ENCODE measurements at regions not wholly inside any gene's neighbourhood (a gene's known extent, or its start where the extent isn't known, plus 50 kb on each side); places are given as distances from the start of the nearest gene placed in this dataset.

DNA sequence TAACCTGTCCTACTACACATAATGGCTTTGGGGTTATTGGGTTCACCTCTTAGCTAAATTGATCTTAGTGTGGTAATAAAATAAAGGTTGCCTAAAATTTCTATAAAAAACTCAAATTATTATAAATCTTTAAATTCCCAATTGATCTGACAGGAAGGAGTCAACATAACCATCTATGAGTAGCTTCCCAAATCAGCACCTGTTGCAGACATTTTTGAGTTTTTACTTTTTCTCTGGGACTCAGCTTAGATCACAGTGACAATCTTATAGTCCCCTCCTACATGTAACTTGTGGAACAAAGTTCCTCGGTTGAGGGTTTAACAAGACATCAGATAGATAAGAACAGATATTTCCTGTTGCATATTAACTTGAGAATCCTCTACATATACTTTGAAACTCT lies 601.0 kb downstream of the TUSC7 start:
- TF ChIP-seq, protein P1, sequence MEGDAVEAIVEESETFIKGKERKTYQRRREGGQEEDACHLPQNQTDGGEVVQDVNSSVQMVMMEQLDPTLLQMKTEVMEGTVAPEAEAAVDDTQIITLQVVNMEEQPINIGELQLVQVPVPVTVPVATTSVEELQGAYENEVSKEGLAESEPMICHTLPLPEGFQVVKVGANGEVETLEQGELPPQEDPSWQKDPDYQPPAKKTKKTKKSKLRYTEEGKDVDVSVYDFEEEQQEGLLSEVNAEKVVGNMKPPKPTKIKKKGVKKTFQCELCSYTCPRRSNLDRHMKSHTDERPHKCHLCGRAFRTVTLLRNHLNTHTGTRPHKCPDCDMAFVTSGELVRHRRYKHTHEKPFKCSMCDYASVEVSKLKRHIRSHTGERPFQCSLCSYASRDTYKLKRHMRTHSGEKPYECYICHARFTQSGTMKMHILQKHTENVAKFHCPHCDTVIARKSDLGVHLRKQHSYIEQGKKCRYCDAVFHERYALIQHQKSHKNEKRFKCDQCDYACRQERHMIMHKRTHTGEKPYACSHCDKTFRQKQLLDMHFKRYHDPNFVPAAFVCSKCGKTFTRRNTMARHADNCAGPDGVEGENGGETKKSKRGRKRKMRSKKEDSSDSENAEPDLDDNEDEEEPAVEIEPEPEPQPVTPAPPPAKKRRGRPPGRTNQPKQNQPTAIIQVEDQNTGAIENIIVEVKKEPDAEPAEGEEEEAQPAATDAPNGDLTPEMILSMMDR (IDR thresholded peaks at IDR 0.05 in 4 of 5, conservative IDR thresholded peaks at IDR 0.05 in 1 of 5): no peak
- no peak for TF ChIP-seq POLR2A (IDR thresholded peaks at IDR 0.05)
- H3K9me3 ChIP-seq: no peaks in the 10 kb centered on the region
- H3K27me3 ChIP-seq: no peaks in the 10 kb centered on the region
- no peaks in the 10 kb centered on the region for H3K4me1 ChIP-seq
- in situ Hi-C loops (cut with MboI; ENCODE audit: low sequenced_read_pairs in 4 of 4) (no loop called here), intact Hi-C loops (cut with DNase I; ENCODE audit: low total_unique reads) (no loop called here)
- DNase-seq (no peak), ATAC-seq (no peak)
- no peak overlapping the region for H3K4me3 ChIP-seq
- no peaks in the 10 kb centered on the region for H3K36me3 ChIP-seq
- no peak overlapping the region for H3K27ac ChIP-seq

DNA sequence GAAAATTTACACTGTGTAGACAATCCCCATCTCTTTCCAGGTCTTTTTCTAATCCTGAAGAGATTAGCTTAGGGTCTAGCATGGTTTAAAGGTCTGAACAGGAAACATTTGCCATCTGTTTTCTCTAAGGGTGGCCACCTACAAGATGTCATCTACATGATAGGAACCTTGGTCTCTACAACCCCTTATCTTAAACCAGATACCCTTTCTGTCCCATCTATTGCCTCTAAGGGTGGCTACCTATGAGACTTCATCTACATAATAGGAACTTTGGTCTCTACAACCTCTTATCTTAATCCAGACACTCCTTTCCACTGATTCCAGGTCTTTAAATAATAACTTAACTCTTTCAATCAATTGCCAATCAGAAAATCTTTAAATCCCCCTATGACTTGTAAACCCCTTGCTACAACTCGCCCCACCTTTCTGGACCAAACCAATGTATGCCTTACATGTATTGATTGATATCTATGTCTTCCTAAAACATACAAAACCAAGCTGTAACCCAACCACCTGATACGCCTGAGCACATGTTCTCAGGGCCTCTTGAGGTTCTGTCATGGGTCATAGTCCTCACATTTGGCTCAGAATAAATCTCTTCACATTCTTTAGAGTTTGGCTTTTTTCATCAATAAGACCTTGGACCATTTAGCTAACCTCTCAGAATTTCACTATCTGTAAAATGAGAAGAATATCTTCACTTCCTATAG lies 605.0 kb downstream of the TUSC7 start:
- Histone ChIP-seq H3K27me3 (no peaks in the 10 kb centered on the region), H3K4me1 (no peaks in the 10 kb centered on the region), H3K4me3 (no peak overlapping the region), H3K9me3 (no peaks in the 10 kb centered on the region), H3K27ac (no peak overlapping the region), H3K36me3 (no peaks in the 10 kb centered on the region)
- DNase-seq (no peak), ATAC-seq (no peak)
- in situ Hi-C loops (cut with MboI; ENCODE audit: low sequenced_read_pairs in 4 of 4): no loop called here
- TF ChIP-seq, protein P1 (IDR thresholded peaks at IDR 0.05 in 4 of 5, conservative IDR thresholded peaks at IDR 0.05 in 1 of 5): no peak
- no peak for TF ChIP-seq POLR2A (IDR thresholded peaks at IDR 0.05)
- intact Hi-C loops (cut with DNase I; ENCODE audit: low total_unique reads): no loop called here

DNA sequence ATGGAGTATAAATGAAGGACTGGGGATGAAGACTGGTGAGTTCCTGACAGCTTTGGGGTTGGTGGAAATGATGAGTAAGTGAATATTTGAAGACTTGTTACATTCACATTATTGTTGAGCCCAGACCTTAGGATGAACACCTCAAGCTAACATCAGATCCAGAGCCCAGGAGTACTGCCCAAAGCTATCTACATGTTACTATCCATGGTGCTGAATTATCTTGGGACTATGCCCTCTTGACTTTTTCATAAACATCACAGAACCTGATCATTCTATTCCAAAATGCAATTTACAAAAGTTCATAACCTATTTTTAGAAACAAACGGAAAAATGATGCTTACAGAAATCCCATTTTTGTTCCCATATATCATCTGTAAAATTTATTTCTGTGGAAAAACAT lies 613.3 kb downstream of the TUSC7 start:
- in situ Hi-C loops (cut with MboI; ENCODE audit: low sequenced_read_pairs in 4 of 4): no loop called here
- Histone ChIP-seq H3K4me1 (no peaks in the 10 kb centered on the region), H3K36me3 (no peaks in the 10 kb centered on the region), H3K4me3 (no peak overlapping the region), H3K9me3 (peaks cover 0 to 5% (median 0%) of the 10 kb centered on the region in 3 donors), H3K27me3 (no peaks in the 10 kb centered on the region), H3K27ac (no peak overlapping the region)
- no peak for DNase-seq
- ATAC-seq: no peak
- no peak for TF ChIP-seq POLR2A (IDR thresholded peaks at IDR 0.05)
- TF ChIP-seq, protein P1 (IDR thresholded peaks at IDR 0.05 in 4 of 5, conservative IDR thresholded peaks at IDR 0.05 in 1 of 5): no peak
- intact Hi-C loops (cut with DNase I; ENCODE audit: low total_unique reads): no loop called here

DNA sequence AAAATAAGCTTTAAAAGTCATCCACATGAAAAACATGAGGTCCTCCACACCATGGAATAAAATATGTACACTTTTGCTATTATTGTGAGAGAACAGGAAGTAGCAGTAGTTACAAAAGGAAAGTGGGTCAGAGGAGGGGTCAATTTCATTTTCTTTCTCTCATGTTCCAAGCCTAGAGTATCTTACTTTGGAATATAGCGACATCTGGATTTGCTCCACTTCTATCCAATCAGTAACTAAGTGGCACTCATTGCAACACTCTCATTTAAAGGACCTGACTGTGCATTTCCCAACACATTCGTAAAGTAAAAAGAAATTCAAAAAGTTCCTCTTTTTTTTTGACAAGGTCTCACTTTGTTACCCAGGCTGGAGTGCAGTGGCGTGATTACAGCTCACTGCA lies 637.3 kb downstream of the TUSC7 start:
- H3K27ac ChIP-seq: no peak overlapping the region
- in situ Hi-C loops (cut with MboI; ENCODE audit: low sequenced_read_pairs in 4 of 4) (no loop called here), intact Hi-C loops (cut with DNase I; ENCODE audit: low total_unique reads) (no loop called here)
- ATAC-seq (no peak), DNase-seq (no peak)
- H3K4me3 ChIP-seq: no peak overlapping the region
- TF ChIP-seq POLR2A (IDR thresholded peaks at IDR 0.05): no peak
- TF ChIP-seq, protein P1 (IDR thresholded peaks at IDR 0.05 in 4 of 5, conservative IDR thresholded peaks at IDR 0.05 in 1 of 5): no peak
- no peaks in the 10 kb centered on the region for H3K36me3 ChIP-seq
- H3K27me3 ChIP-seq: no peaks in the 10 kb centered on the region
- H3K9me3 ChIP-seq: no peaks in the 10 kb centered on the region
- H3K4me1 ChIP-seq: no peaks in the 10 kb centered on the region

DNA sequence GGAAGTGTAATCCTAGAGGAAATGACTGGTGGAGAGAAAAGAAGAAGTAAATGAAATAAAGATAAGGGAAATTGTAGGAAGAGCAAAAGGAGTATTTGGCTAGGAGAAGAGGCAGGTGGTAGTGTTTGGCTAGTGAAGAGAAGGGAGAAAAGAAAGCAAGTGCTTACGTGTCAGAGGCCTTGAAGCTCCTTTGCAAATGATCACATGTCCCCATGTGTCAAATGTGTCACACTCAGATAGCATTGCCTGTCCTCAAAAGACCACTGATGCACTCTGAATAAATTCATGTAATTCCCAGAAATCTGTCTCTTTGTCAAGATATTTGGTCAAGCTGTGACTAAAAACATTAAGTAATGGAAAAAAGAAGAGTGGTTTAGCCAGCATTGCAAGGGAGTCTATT lies 639.3 kb downstream of the TUSC7 start:
- no peaks in the 10 kb centered on the region for H3K27me3 ChIP-seq
- H3K9me3 ChIP-seq: no peaks in the 10 kb centered on the region
- no peaks in the 10 kb centered on the region for H3K36me3 ChIP-seq
- TF ChIP-seq POLR2A (IDR thresholded peaks at IDR 0.05): no peak
- TF ChIP-seq, protein P1 (IDR thresholded peaks at IDR 0.05 in 4 of 5, conservative IDR thresholded peaks at IDR 0.05 in 1 of 5): no peak
- H3K4me3 ChIP-seq: no peak overlapping the region
- H3K27ac ChIP-seq: no peak overlapping the region
- DNase-seq: no peak
- intact Hi-C loops (cut with DNase I; ENCODE audit: low total_unique reads): no loop called here
- no peak for ATAC-seq
- in situ Hi-C loops (cut with MboI; ENCODE audit: low sequenced_read_pairs in 4 of 4): no loop called here
- H3K4me1 ChIP-seq: no peaks in the 10 kb centered on the region

Measured in gastrocnemius medialis (tissue), 4 donors.